HEK293 (cell line): ENCODE measurements at regions not wholly inside any gene's neighbourhood (a gene's known extent, or its start where the extent isn't known, plus 50 kb on each side); places are given as distances from the start of the nearest gene placed in this dataset.

Experiments used
- CTCF ChIA-PET: fragments of 350-600 bp; formaldehyde crosslinking; extraction: SDS; loops from one replicate; lab custom pipeline; 2021; ENCODE audit warnings: antibody characterized with exemption; lab: Yijun Ruan, JAX
- POLR2A ChIA-PET: fragments of 300-600 bp; formaldehyde crosslinking; extraction: SDS; loops from one replicate; lab custom pipeline; 2020; ENCODE audit warnings: antibody characterized with exemption, inconsistent platforms; lab: Yijun Ruan, JAX
- H3K27ac ChIP-seq: fragments of 200-500 bp; sonication (Bioruptor generic); 2 replicates; pipeline ENCODE4 v1.5.1; 2014; ENCODE audit warnings: low read depth, low read length, control low read depth, inconsistent platforms; ENCODE audit errors: extremely low read depth
- H3K36me3 ChIP-seq, 2 experiments: fragments of 200-500 bp in 1 of 2; sonication (Bioruptor generic) in 1 of 2; 1 replicate in 1 of 2; 2 replicates in 1 of 2; pipeline ENCODE4 v1.5.1; 2014 to 2017; ENCODE audit warnings: inconsistent platforms in 2 of 2, low read length in 2 of 2; ENCODE audit not compliant: control insufficient read depth in 2 of 2, insufficient read depth in 1 of 2
- H3K4me1 ChIP-seq: fragments of 200-500 bp; sonication (Bioruptor generic); 2 replicates; pipeline ENCODE4 v1.5.1; 2014; ENCODE audit warnings: mild to moderate bottlenecking, low read length, inconsistent platforms; ENCODE audit not compliant: control insufficient read depth, insufficient read depth
- H3K4me3 ChIP-seq: 2 replicates; pipeline ENCODE4 v1.5.1; 2011; ENCODE audit warnings: low read depth, mild to moderate bottlenecking, control low read depth, low read length, moderate library complexity
- H3K9me3 ChIP-seq: fragments of 200-500 bp; sonication (Bioruptor generic); 2 replicates; pipeline ENCODE4 v1.5.1; 2014; ENCODE audit warnings: low read depth, low read length, inconsistent platforms; ENCODE audit not compliant: control insufficient read depth, insufficient read depth
- ATF2 ChIP-seq: fragments of 450-650 bp; formaldehyde crosslinking; IDR thresholded peaks from 2 replicates; pipeline ENCODE4 v1.5.1; 2016; ENCODE audit warnings: missing biosample characterization, missing genetic modification characterization, low read depth
- BCL11A ChIP-seq: fragments of 450-650 bp; formaldehyde crosslinking; IDR thresholded peaks from 2 replicates; pipeline ENCODE4 v1.5.1; 2016; ENCODE audit warnings: low read depth, missing biosample characterization, missing genetic modification characterization
- KLF10 ChIP-seq: fragments of 450-650 bp; IDR thresholded peaks from 2 replicates; pipeline ENCODE4 v1.5.1; 2018; ENCODE audit warnings: missing biosample characterization, mild to moderate bottlenecking, missing genetic modification characterization
- KLF16 ChIP-seq: fragments of 450-650 bp; formaldehyde crosslinking; IDR thresholded peaks from 2 replicates; pipeline ENCODE4 v1.5.1; 2017; ENCODE audit warnings: missing biosample characterization, missing genetic modification characterization
- KLF8 ChIP-seq: fragments of 450-650 bp; formaldehyde crosslinking; IDR thresholded peaks from 2 replicates; pipeline ENCODE4 v1.5.1; 2016; ENCODE audit warnings: missing biosample characterization, missing genetic modification characterization
- REPIN1 ChIP-seq: fragments of 450-650 bp; formaldehyde crosslinking; IDR thresholded peaks from 2 replicates; pipeline ENCODE4 v1.5.1; 2017; ENCODE audit warnings: missing biosample characterization, missing genetic modification characterization, low read depth
- REST ChIP-seq: fragments of 450-650 bp; formaldehyde crosslinking; IDR thresholded peaks from 2 replicates; pipeline ENCODE4 v1.5.1; 2016; ENCODE audit warnings: missing biosample characterization, missing genetic modification characterization
- SALL2 ChIP-seq: fragments of 450-650 bp; formaldehyde crosslinking; IDR thresholded peaks from 2 replicates; pipeline ENCODE4 v1.5.0; 2017; ENCODE audit warnings: missing biosample characterization, mild to moderate bottlenecking, missing genetic modification characterization, borderline replicate concordance
- SP2 ChIP-seq: fragments of 450-650 bp; formaldehyde crosslinking; IDR thresholded peaks from 2 replicates; pipeline ENCODE4 v1.5.1; 2016; ENCODE audit warnings: missing biosample characterization, missing genetic modification characterization
- SP7 ChIP-seq: fragments of 450-650 bp; formaldehyde crosslinking; IDR thresholded peaks from 2 replicates; pipeline ENCODE4 v1.5.1; 2016; ENCODE audit warnings: missing biosample characterization, missing genetic modification characterization
- ZBTB26 ChIP-seq: fragments of 450-650 bp; formaldehyde crosslinking; optimal IDR thresholded peaks from 2 replicates; pipeline ENCODE3; 2016; ENCODE audit warnings: missing biosample characterization, mild to moderate bottlenecking, missing genetic modification characterization
- ZFHX2 ChIP-seq: fragments of 450-650 bp; formaldehyde crosslinking; conservative IDR thresholded peaks from 2 replicates; pipeline ENCODE4 v1.5.1; 2016; ENCODE audit warnings: missing biosample characterization, missing genetic modification characterization
- ZNF18 ChIP-seq: fragments of 450-650 bp; formaldehyde crosslinking; IDR thresholded peaks from 2 replicates; pipeline ENCODE4 v1.5.1; 2016; ENCODE audit warnings: missing biosample characterization, missing genetic modification characterization
- ZNF404 ChIP-seq: fragments of 450-650 bp; formaldehyde crosslinking; IDR thresholded peaks from 2 replicates; pipeline ENCODE4 v1.5.1; 2017; ENCODE audit warnings: missing biosample characterization, missing genetic modification characterization
- ZNF416 ChIP-seq: fragments of 450-650 bp; formaldehyde crosslinking; IDR thresholded peaks from 2 replicates; pipeline ENCODE4 v1.5.1; 2016; ENCODE audit warnings: missing biosample characterization, missing genetic modification characterization
- ZNF48 ChIP-seq: fragments of 450-650 bp; formaldehyde crosslinking; IDR thresholded peaks from 2 replicates; pipeline ENCODE4 v1.5.1; 2016; ENCODE audit warnings: missing biosample characterization, missing genetic modification characterization
- ZNF514 ChIP-seq: fragments of 450-650 bp; formaldehyde crosslinking; IDR thresholded peaks from 2 replicates; pipeline ENCODE4 v1.5.1; 2016; ENCODE audit warnings: missing biosample characterization, missing genetic modification characterization
- ZNF544 ChIP-seq: fragments of 450-650 bp; formaldehyde crosslinking; IDR thresholded peaks from 2 replicates; pipeline ENCODE4 v1.5.0; 2017; ENCODE audit warnings: missing biosample characterization, missing genetic modification characterization
- ZNF658 ChIP-seq: fragments of 450-650 bp; formaldehyde crosslinking; IDR thresholded peaks from 2 replicates; pipeline ENCODE4; 2016; ENCODE audit warnings: missing biosample characterization, missing genetic modification characterization
- ZNF660 ChIP-seq: fragments of 450-650 bp; IDR thresholded peaks from 2 replicates; pipeline ENCODE4 v1.5.1; 2018; ENCODE audit warnings: missing biosample characterization, mild to moderate bottlenecking, missing genetic modification characterization
- TF ChIP-seq, protein P1 (sequence below): fragments of 450-650 bp; formaldehyde crosslinking; IDR thresholded peaks from 2 replicates; pipeline ENCODE4; 2016; ENCODE audit warnings: missing biosample characterization, missing genetic modification characterization
- TF ChIP-seq, protein P2 (sequence below): fragments of 450-650 bp; formaldehyde crosslinking; IDR thresholded peaks from 2 replicates; pipeline ENCODE4 v1.5.1; 2016; ENCODE audit warnings: missing biosample characterization, missing genetic modification characterization, borderline replicate concordance

GRCh38 chr5:58258984-58259684, 200.8 kb downstream of the PLK2 start:
- Histone ChIP-seq H3K9me3 (no peaks in the 10 kb centered on the region), H3K4me3 (no peak overlapping the region), H3K27ac (no peak overlapping the region), H3K4me1 (no peaks in the 10 kb centered on the region), H3K36me3 (no peaks in the 10 kb centered on the region)
- TF ChIP-seq REST (no peak), ZNF404 (tag by site-specific recombination) (no peak), ZBTB26 (no peak), ZNF48 (tag by site-specific recombination) (no peak), SALL2 (tag by site-specific recombination) (no peak), ZNF416 (tag by site-specific recombination) (no peak), ZNF18 (tag by site-specific recombination) (no peak), KLF8 (tag by site-specific recombination) (no peak)
- TF ChIP-seq, protein P1, sequence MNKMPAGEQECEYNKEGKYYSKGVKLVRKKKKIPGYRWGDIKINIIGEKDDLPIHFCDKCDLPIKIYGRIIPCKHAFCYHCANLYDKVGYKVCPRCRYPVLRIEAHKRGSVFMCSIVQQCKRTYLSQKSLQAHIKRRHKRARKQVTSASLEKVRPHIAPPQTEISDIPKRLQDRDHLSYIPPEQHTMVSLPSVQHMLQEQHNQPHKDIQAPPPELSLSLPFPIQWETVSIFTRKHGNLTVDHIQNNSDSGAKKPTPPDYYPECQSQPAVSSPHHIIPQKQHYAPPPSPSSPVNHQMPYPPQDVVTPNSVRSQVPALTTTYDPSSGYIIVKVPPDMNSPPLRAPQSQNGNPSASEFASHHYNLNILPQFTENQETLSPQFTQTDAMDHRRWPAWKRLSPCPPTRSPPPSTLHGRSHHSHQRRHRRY (tag by site-specific recombination) = no peak
- ChIA-PET CTCF (interaction anchor here (1.3 kb wide), 1 partner anchor 176 kb away, joined by 3 read pairs; no protein-coding TSS in a partner anchor), POLR2A (interaction anchor here (0.7 to 1.3 kb wide), 2 partner anchors 44 to 201 kb away, joined by 3 to 4 read pairs; partner anchors contain the start of gene PLK2)

DNA sequence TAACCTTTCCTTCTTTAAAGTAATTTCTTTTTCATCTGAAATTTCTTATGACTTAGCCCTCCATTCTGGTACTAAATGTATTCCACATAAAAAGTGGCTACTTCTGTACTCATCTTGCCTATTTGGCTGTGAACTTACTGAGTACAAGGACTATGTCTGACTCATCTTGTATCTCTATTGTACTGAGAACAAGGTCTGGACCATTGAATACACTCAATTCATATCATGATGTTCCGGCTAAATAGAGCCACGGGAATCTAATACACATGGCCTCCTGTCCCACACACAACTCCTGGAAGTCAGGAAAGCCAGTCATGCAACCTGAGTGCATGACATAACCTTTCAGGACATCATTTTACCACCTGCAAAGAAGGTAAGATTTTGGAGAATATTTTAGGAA, 203.9 kb downstream of the PLK2 start:
- TF ChIP-seq KLF10 (tag by site-specific recombination) = no peak
- no peak for TF ChIP-seq BCL11A (tag by site-specific recombination)
- TF ChIP-seq SP7 (tag by site-specific recombination) = no peak
- no peak for TF ChIP-seq SP2 (tag by site-specific recombination)
- TF ChIP-seq REPIN1 = no peak
- no peak for TF ChIP-seq KLF16
- TF ChIP-seq ZNF514 (tag by site-specific recombination) = no peak
- TF ChIP-seq ZNF544 (tag by site-specific recombination) = no peak
- TF ChIP-seq ZNF658 = no peak
- TF ChIP-seq, protein P2, sequence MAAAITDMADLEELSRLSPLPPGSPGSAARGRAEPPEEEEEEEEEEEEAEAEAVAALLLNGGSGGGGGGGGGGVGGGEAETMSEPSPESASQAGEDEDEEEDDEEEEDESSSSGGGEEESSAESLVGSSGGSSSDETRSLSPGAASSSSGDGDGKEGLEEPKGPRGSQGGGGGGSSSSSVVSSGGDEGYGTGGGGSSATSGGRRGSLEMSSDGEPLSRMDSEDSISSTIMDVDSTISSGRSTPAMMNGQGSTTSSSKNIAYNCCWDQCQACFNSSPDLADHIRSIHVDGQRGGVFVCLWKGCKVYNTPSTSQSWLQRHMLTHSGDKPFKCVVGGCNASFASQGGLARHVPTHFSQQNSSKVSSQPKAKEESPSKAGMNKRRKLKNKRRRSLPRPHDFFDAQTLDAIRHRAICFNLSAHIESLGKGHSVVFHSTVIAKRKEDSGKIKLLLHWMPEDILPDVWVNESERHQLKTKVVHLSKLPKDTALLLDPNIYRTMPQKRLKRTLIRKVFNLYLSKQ = no peak
- no peak for TF ChIP-seq ATF2
- TF ChIP-seq ZNF660 (tag by site-specific recombination) = no peak
- TF ChIP-seq ZFHX2 (tag by site-specific recombination) = no peak
- Histone ChIP-seq H3K36me3 (no peaks in the 10 kb centered on the region), H3K4me3 (no peak overlapping the region), H3K9me3 (no peaks in the 10 kb centered on the region), H3K27ac (no peak overlapping the region), H3K4me1 (no peaks in the 10 kb centered on the region)
- ChIA-PET CTCF (no interaction called here), POLR2A (no interaction called here)
